Mesothelial cell of epicardium (in vitro differentiated cells): ENCODE measurements at regions not wholly inside any gene's neighbourhood (a gene's known extent, or its start where the extent isn't known, plus 50 kb on each side); places are given as distances from the start of the nearest gene placed in this dataset.
"Not testable (repeated sequence)": the region's sequence is repeated elsewhere in the genome, so short reads cannot be mapped to it uniquely, and the experiment has no call there.

Source experiments
- DNase-seq, 2 experiments: peaks; one replicate each; pipeline ENCODE4 v3.0.0; 2021; ENCODE audit warnings: low spot score in 2 of 2; ENCODE audit not compliant: unreplicated experiment in 2 of 2
- H3K27ac Mint-ChIP-seq: 2 replicates; pipeline ENCODE4 v1.8.0; 2021; ENCODE audit warnings: mixed read lengths
- H3K27me3 Mint-ChIP-seq: 2 replicates; pipeline ENCODE4 v1.8.0; 2021; ENCODE audit warnings: low read depth, mixed read lengths
- H3K36me3 Mint-ChIP-seq: 2 replicates; pipeline ENCODE4 v1.8.0; 2021; ENCODE audit warnings: mixed read lengths
- H3K4me1 Mint-ChIP-seq: 2 replicates; pipeline ENCODE4 v1.8.0; 2021; ENCODE audit warnings: mixed read lengths
- H3K4me3 Mint-ChIP-seq: 2 replicates; pipeline ENCODE4 v1.8.0; 2021; ENCODE audit warnings: mild to moderate bottlenecking, moderate library complexity, mixed read lengths
- H3K9me3 Mint-ChIP-seq: 2 replicates; pipeline ENCODE4 v1.8.0; 2021; ENCODE audit warnings: mixed read lengths
- TF ChIP-seq, protein P1 (sequence below): fragments of 200-600 bp; sonication (generic); IDR thresholded peaks from one replicate; pipeline ENCODE4 v1.5.0; 2021; ENCODE audit warnings: antibody characterized with exemption; ENCODE audit not compliant: unreplicated experiment

DNA sequence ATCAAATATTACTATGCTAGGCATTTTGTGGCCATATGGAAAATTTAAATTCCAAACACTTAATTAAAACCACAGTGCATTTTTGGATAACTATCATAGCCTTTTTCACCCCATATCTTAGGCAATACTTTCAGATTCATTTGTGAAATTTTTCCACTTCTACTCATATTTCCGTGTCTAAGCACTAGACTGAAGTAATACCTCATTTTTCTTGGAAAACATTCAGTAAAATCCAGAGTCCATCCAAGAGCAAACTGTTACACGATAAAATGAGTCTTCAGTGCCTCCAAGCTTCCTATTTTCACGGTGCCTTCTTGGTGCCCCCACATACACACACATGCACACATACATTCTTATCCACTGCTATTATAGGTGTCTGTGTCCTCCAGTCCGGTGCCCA lies 845.9 kb downstream of the TBL1XR1 start:
- no peak for DNase-seq
- Mint-ChIP-seq H3K27ac (no peak overlapping the region), H3K4me3 (no peak overlapping the region), H3K36me3 (no peaks in the 10 kb centered on the region), H3K9me3 (peaks cover 4% of the 10 kb centered on the region), H3K4me1 (no peaks in the 10 kb centered on the region), H3K27me3 (no peaks in the 10 kb centered on the region)
- TF ChIP-seq, protein P1, sequence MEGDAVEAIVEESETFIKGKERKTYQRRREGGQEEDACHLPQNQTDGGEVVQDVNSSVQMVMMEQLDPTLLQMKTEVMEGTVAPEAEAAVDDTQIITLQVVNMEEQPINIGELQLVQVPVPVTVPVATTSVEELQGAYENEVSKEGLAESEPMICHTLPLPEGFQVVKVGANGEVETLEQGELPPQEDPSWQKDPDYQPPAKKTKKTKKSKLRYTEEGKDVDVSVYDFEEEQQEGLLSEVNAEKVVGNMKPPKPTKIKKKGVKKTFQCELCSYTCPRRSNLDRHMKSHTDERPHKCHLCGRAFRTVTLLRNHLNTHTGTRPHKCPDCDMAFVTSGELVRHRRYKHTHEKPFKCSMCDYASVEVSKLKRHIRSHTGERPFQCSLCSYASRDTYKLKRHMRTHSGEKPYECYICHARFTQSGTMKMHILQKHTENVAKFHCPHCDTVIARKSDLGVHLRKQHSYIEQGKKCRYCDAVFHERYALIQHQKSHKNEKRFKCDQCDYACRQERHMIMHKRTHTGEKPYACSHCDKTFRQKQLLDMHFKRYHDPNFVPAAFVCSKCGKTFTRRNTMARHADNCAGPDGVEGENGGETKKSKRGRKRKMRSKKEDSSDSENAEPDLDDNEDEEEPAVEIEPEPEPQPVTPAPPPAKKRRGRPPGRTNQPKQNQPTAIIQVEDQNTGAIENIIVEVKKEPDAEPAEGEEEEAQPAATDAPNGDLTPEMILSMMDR, result no peak

DNA sequence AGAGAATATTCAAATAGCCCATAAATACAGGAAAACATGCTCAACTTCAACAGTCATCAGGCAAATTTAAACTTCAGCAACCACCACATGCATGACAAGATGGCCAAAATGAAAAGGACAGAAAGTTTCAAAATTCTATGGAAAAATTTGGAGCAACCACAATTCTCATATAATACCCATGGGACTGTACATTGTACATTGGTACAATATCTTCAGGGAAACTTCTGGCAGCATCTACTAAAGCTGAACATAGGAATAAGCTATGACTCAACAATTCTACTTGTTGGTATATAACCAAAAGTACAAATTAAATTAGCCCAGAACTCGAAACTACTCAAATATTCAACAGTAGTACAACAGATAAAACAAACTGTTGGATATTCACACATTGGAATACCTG lies 847.6 kb downstream of the TBL1XR1 start:
- peaks cover 4% of the 10 kb centered on the region for H3K9me3 Mint-ChIP-seq

GRCh38 chr3:176347424-176348146 lies 849.7 kb downstream of the TBL1XR1 start:
- Mint-ChIP-seq H3K36me3 (no peaks in the 10 kb centered on the region), H3K9me3 (peaks cover 15% of the 10 kb centered on the region), H3K4me3 (no peak overlapping the region), H3K27ac (no peak overlapping the region), H3K27me3 (no peaks in the 10 kb centered on the region), H3K4me1 (no peaks in the 10 kb centered on the region)
- DNase-seq, result no peak
- TF ChIP-seq, protein P1, result no peak

More for the DNA sequence above, 847.6 kb downstream of the TBL1XR1 start:
- Mint-ChIP-seq H3K4me3 (no peak overlapping the region), H3K4me1 (no peaks in the 10 kb centered on the region), H3K27ac (no peak overlapping the region), H3K36me3 (no peaks in the 10 kb centered on the region), H3K27me3 (no peaks in the 10 kb centered on the region)
- TF ChIP-seq, protein P1, result no peak
- no peak for DNase-seq

DNA sequence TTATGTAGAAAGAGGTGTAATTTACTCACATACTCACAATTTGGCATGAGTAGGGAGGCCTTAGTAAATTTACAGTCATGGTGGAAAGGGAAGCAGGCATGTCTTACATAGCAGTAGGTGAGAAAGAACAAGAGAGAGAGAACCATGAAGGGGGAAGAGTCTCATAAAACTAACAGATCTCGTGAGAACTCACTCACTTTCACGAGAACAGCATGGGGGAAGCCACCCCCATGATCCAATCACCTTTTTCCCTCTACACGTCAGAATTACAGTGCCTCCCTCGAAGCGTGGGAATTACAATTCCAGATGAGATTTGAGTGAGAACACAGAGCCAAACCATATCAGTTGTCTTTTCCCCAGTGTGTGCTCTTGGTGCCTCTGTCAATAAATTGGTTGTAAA lies 855.3 kb downstream of the TBL1XR1 start:
- DNase-seq, result no peak
- H3K36me3 Mint-ChIP-seq, result no peaks in the 10 kb centered on the region
- no peaks in the 10 kb centered on the region for H3K4me1 Mint-ChIP-seq
- H3K27me3 Mint-ChIP-seq, result no peaks in the 10 kb centered on the region
- TF ChIP-seq, protein P1, result no peak
- no peak overlapping the region for H3K4me3 Mint-ChIP-seq
- H3K9me3 Mint-ChIP-seq, result peaks cover 18% of the 10 kb centered on the region
- H3K27ac Mint-ChIP-seq, result no peak overlapping the region

DNA sequence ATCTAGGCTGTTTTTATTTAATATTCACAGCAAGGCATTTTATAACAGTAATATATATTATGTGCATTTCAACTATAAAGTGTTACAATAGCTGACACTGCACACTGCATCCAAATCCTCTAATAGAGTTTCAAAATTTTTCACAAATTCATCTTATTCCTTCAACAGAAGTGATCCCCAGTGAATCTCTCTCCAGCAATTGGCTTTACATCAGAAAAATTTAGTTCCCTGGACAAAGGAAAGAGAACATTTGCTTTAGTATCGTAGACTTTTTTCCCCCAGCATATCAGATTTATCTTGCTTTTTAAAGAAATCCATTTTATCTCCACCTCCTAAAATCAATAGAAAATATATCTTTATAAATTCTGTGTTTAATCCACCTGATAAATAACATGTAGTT lies 868.6 kb downstream of the TBL1XR1 start:
- no peaks in the 10 kb centered on the region for H3K4me1 Mint-ChIP-seq
- peaks cover 42% of the 10 kb centered on the region for H3K27me3 Mint-ChIP-seq
- no peak for DNase-seq
- H3K36me3 Mint-ChIP-seq, result no peaks in the 10 kb centered on the region
- no peak overlapping the region for H3K27ac Mint-ChIP-seq
- no peak overlapping the region for H3K4me3 Mint-ChIP-seq
- TF ChIP-seq, protein P1, result no peak
- H3K9me3 Mint-ChIP-seq, result peaks cover 1% of the 10 kb centered on the region

- DNase-seq, result no peak
- H3K4me3 Mint-ChIP-seq, result no peak overlapping the region
- no peaks in the 10 kb centered on the region for H3K36me3 Mint-ChIP-seq
- peaks cover 47% of the 10 kb centered on the region for H3K27me3 Mint-ChIP-seq
- H3K27ac Mint-ChIP-seq, result no peak overlapping the region
- H3K4me1 Mint-ChIP-seq, result no peaks in the 10 kb centered on the region
- TF ChIP-seq, protein P1, result no peak
- H3K9me3 Mint-ChIP-seq, result no peaks in the 10 kb centered on the region
Observed at GRCh38 chr3:176328198-176328597, 869.1 kb downstream of the TBL1XR1 start.

- DNase-seq, H3K9me3 Mint-ChIP-seq, H3K4me1 Mint-ChIP-seq, H3K36me3 Mint-ChIP-seq, H3K27ac Mint-ChIP-seq, H3K4me3 Mint-ChIP-seq: not testable (repeated sequence)
- H3K27me3 Mint-ChIP-seq, result peaks cover 52% of the 10 kb centered on the region
Observed at GRCh38 chr3:176326894-176327490, 870.3 kb downstream of the TBL1XR1 start.

GRCh38 chr3:176321532-176321931 lies 875.8 kb downstream of the TBL1XR1 start:
- H3K36me3 Mint-ChIP-seq, H3K4me1 Mint-ChIP-seq, H3K9me3 Mint-ChIP-seq, DNase-seq, H3K4me3 Mint-ChIP-seq, H3K27ac Mint-ChIP-seq: not testable (repeated sequence)
- peaks cover 45% of the 10 kb centered on the region for H3K27me3 Mint-ChIP-seq
